ENCODE measurements at regions not wholly inside any gene's neighbourhood (a gene's known extent, or its start where the extent isn't known, plus 50 kb on each side); places are given as distances from the start of the nearest gene placed in this dataset.

GRCh38 chr13:73781384-73781783 lies 352.8 kb downstream of the KLF12 start:
- Histone ChIP-seq H3K4me2 (ENCODE audit: low read length) (no peak overlapping the region), H2AFZ (ENCODE audit: low read length) (no peak overlapping the region), H3K79me2 (ENCODE audit: insufficient read depth, low read depth, low read length) (no peaks in the 10 kb centered on the region), H3K27ac (ENCODE audit: low read depth, low read length, poor library complexity, severe bottlenecking) (no peak overlapping the region), H3K9me3 (ENCODE audit: low read length) (no peaks in the 10 kb centered on the region), H3K9me2 (ENCODE audit: insufficient read depth, low read length) (no peaks in the 10 kb centered on the region), H4K20me1 (ENCODE audit: insufficient read depth, low read length) (no peaks in the 10 kb centered on the region), H3K36me3 (ENCODE audit: insufficient read depth, low read length) (0 out of 2 replicates have a peak, but pooled peaks cover 3% of the 10 kb centered on the region), H3K4me3 (ENCODE audit: low read depth, low read length, poor library complexity, severe bottlenecking) (no peak overlapping the region), H3K4me1 (ENCODE audit: insufficient read depth, low read length, poor library complexity, severe bottlenecking) (peaks cover 8% of the 10 kb centered on the region)
- CTCF ChIA-PET (ENCODE audit: unreplicated experiment) = no interaction called here
- no TSS peak for BruUV-seq (replicated peaks)
- no peak for TF ChIP-seq EZH2phosphoT487 (IDR thresholded peaks at IDR 0.05; ENCODE audit: borderline replicate concordance, low read depth, low read length)
- no peak for TF ChIP-seq CTCF (conservative IDR thresholded peaks at IDR 0.05; ENCODE audit: low read length)
- POLR2A ChIA-PET = no interaction called here
- no peak for DNase-seq (ENCODE audit: low spot score)
- intact Hi-C loops (cut with micrococcal nuclease; ENCODE audit: unreplicated experiment) = no loop called here

- no peaks in the 10 kb centered on the region for H3K79me2 ChIP-seq (ENCODE audit: insufficient read depth, low read depth, low read length)
- CTCF ChIA-PET (ENCODE audit: unreplicated experiment) = no interaction called here
- H3K9me3 ChIP-seq (ENCODE audit: low read length) = no peaks in the 10 kb centered on the region
- intact Hi-C loops (cut with micrococcal nuclease; ENCODE audit: unreplicated experiment) = no loop called here
- H3K9me2 ChIP-seq (ENCODE audit: insufficient read depth, low read length) = no peaks in the 10 kb centered on the region
- no peak overlapping the region for H3K27ac ChIP-seq (ENCODE audit: low read depth, low read length, poor library complexity, severe bottlenecking)
- no peaks in the 10 kb centered on the region for H4K20me1 ChIP-seq (ENCODE audit: insufficient read depth, low read length)
- BruUV-seq (replicated peaks) = no TSS peak
- no peak for TF ChIP-seq EZH2phosphoT487 (IDR thresholded peaks at IDR 0.05; ENCODE audit: borderline replicate concordance, low read depth, low read length)
- TF ChIP-seq CTCF (conservative IDR thresholded peaks at IDR 0.05; ENCODE audit: low read length) = no peak
- 0 out of 2 replicates have a peak, but pooled peaks cover 3% of the 10 kb centered on the region for H3K36me3 ChIP-seq (ENCODE audit: insufficient read depth, low read length)
- peaks cover 10% of the 10 kb centered on the region for H3K4me1 ChIP-seq (ENCODE audit: insufficient read depth, low read length, poor library complexity, severe bottlenecking)
- no peak overlapping the region for H3K4me3 ChIP-seq (ENCODE audit: low read depth, low read length, poor library complexity, severe bottlenecking)
- no peak for DNase-seq (ENCODE audit: low spot score)
- H2AFZ ChIP-seq (ENCODE audit: low read length) = no peak overlapping the region
- H3K4me2 ChIP-seq (ENCODE audit: low read length) = no peak overlapping the region
- POLR2A ChIA-PET = interaction anchor here (0.6 kb wide), 1 partner anchor 12 kb away, joined by 3 read pairs; no protein-coding TSS in a partner anchor
These were observed 354.3 kb downstream of the KLF12 start for GRCh38 chr13:73779881-73780280.

GRCh38 chr13:73778242-73778864 lies 355.9 kb downstream of the KLF12 start:
- POLR2A ChIA-PET = interaction anchor here (0.7 to 1.8 kb wide), 4 partner anchors 11 to 22 kb away, joined by 3 to 7 read pairs (median 4); no protein-coding TSS in a partner anchor
- BruUV-seq (replicated peaks) = no TSS peak

More at GRCh38 chr13:73778242-73778864, 355.9 kb downstream of the KLF12 start:
- Histone ChIP-seq H3K27ac (ENCODE audit: low read depth, low read length, poor library complexity, severe bottlenecking) (no peak overlapping the region), H3K9me3 (ENCODE audit: low read length) (no peaks in the 10 kb centered on the region), H4K20me1 (ENCODE audit: insufficient read depth, low read length) (no peaks in the 10 kb centered on the region), H3K79me2 (ENCODE audit: insufficient read depth, low read depth, low read length) (no peaks in the 10 kb centered on the region), H2AFZ (ENCODE audit: low read length) (no peak overlapping the region), H3K9me2 (ENCODE audit: insufficient read depth, low read length) (no peaks in the 10 kb centered on the region), H3K36me3 (ENCODE audit: insufficient read depth, low read length) (0 out of 2 replicates have a peak, but pooled peaks cover 3% of the 10 kb centered on the region), H3K4me1 (ENCODE audit: insufficient read depth, low read length, poor library complexity, severe bottlenecking) (peaks cover 10% of the 10 kb centered on the region), H3K4me3 (ENCODE audit: low read depth, low read length, poor library complexity, severe bottlenecking) (no peak overlapping the region), H3K4me2 (ENCODE audit: low read length) (no peak overlapping the region)
- no peak for DNase-seq (ENCODE audit: low spot score)
- CTCF ChIA-PET (ENCODE audit: unreplicated experiment) = no interaction called here
- intact Hi-C loops (cut with micrococcal nuclease; ENCODE audit: unreplicated experiment) = no loop called here
- TF ChIP-seq EZH2phosphoT487 (IDR thresholded peaks at IDR 0.05; ENCODE audit: borderline replicate concordance, low read depth, low read length) (no peak), CTCF (conservative IDR thresholded peaks at IDR 0.05; ENCODE audit: low read length) (no peak)
